ENCODE measurements at regions not wholly inside any gene's neighbourhood (a gene's known extent, or its start where the extent isn't known, plus 50 kb on each side); places are given as distances from the start of the nearest gene placed in this dataset.
"Not testable (repeated sequence)": the region's sequence is repeated elsewhere in the genome, so short reads cannot be mapped to it uniquely, and the experiment has no call there.

DNA sequence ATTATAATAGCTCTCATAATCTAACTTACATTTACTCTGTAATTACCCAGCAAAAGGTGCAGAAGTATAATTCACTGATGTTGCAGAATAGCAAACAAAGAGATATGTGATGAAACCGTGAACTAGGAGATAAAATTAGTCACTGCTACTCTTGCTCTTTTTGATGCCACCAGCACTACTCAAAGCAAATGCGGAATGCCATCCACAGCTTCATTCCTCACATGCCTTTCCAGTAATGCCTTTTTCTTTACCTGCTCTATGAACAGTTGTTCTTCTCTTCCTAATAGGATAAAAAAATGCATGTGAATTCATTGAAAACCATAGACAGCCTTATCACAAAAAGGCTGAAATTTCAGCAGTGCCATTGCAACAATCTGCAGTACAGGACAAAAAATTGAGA, 1129.5 kb downstream of the DIAPH3 start:
- no peak for DNase-seq

DNA sequence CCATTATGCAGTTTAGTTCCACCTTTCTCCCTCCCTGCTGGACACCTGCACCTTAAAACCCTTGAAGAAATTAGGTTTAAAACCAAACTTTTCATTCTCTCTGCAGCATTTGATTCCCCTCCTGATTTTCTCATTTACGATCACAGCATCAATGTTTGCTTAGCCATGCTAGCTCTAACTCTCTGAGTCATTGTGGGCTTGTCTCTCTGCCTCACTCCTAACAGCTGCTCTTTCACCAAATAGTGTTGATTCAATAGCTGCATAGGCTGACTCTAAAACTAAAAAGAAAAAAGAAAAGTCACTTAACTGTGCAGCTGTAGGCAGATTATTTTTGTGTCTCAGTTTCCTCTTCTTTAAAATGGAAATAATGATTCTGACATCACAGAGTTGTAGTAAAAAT, 1124.9 kb downstream of the DIAPH3 start:
- no peak for DNase-seq

DNA sequence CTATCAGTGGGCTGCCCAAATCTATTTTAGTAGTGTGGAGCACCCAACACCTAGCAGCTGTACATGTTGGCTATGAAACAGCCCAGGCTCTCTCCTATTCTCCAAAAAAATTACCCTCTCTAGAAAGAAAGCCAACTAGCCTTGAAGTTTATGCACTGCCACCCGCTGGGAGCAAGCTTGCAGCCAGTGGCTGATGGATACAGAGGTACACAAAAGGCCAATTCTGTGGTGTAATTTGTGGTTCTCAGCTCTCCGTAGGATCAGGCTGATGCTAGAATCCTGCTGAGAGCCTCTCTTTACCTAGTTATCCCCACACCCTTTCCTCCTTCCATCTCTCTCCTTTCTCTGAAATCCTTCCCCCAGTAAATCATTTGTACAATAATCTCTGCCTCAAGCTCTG, 1120.7 kb downstream of the DIAPH3 start:
- DNase-seq, result no peak

DNA sequence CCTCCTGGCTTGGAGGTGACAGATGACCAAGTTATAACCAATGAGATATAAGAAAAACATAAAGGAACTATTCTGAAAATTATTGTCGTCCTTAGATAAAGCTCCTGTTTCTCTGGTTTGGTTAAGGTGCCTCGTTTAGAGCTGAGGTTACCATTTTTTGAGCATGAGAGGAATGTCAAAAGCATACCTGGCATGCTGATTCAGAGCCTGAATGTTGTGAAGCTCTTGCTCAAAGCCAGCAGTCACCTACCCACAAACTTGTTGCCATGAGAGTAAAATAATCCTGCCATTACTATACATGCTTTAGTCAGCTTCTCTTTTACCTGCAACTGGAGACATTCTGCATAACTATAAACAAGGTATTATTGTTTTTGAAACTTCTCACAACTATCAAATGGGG, 1116.2 kb downstream of the DIAPH3 start:
- DNase-seq, result no peak

DNA sequence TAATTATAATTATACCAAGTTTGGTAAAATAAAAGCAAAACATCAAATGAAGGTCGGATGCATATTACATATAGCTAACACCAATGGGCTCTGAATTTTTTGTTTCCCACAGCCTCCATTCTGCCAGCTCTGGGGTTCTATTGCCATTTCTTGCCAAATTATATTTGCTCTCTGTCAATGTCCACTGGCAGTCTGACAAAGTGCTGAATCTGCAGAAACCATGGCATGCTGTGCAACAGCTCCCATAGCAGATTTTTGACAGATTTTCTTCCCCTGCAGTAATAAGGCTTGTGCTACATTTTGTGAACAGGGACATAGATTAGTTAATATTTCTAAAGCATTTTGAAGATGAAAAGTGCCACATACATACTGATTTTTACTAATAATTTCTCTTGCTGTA, 1102.1 kb downstream of the DIAPH3 start:
- no peak for DNase-seq

DNA sequence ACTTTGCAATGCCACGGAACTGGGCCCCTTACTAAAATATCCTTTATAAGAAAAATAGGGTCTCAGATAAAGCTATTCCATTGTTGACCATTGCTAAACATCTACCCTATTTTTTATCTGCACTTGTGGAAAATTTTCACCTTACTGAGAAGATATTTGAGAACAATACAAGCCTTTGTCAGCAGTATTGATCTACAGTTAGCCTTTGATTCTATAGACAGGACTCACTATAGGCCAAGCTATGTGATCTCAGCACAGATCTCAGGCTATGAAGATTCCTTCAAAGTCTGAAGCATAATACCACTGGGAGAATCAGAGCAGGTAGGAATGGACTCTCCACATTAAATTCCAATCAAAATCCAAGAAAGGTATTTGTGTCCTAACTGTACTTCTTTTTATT, 1099.7 kb downstream of the DIAPH3 start:
- no peak for DNase-seq

DNA sequence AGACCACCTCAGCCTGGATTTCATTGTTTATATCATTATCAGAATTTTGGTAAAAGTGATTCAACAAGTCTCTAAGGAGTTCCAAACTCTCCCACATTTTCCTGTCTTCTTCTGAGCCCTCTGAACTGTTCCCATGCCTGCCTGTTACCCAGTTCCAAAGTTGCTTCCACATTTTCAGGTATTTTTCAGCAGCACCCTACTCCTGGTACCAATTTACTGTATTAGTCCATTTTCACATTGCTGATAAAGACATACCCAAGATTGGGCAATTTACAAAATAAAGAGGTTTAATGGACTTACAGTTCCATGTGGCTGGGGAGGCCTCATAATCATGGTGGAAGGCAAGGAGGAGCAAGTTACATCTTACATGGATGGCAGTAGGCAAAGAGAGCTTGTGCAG, 1087.3 kb downstream of the DIAPH3 start:
- DNase-seq, result not testable (repeated sequence)

DNA sequence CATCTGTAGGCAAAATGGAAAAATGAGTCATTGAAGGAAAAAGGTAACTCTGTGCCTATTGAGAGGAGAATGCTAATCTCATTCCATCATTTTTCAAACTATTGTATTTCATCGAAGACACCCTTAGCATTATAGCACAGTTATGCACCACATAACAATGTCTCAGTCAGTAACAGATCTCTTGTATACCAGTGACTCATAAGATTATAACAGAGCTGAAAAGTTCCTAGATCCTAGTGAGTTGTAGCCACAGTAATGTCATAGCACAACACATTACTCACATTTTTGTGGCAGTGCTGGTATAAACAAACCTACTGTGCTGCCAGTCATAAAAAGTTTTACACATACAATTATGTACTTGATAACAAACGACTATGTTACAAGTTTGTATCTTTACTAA, 1077.6 kb downstream of the DIAPH3 start:
- no peak for DNase-seq

DNA sequence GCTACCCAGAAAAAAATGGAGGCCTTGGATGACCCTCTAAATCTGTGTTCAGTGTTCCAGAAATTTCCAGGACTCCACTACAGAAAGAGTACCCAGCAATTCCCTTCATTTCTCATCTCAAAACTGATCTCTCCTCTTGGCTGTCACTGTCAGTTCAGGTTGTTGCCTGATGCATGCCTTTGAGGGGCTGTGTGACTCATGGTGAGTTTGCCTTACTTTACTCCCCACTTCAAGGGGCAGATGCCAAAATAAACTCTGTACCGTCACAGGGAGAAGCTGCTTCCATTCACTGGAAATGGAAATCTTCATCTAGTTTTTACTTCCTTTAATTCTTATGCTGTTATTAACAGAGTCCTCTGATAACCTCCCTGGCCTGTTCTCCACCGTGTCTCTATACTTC, 1075.0 kb downstream of the DIAPH3 start:
- no peak for DNase-seq

DNA sequence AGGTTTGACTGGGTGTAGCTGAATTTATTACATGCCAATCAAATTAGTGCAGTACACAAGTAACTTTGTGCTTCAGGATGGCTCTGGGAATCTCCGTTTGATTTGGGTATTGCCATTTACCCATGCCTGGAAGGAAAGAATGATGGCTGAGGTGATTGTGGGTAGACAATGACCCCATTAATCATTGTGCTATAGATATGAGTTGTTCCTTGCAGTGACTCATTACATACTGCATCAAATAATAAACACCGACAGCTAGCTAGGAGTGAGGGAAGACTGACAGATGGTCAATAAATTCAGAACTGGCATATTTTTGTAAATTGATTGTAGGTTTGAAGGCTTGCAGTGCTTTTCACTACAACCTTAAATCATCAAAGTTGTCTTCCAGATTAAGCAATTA, 1069.5 kb downstream of the DIAPH3 start:
- no peak for DNase-seq

DNA sequence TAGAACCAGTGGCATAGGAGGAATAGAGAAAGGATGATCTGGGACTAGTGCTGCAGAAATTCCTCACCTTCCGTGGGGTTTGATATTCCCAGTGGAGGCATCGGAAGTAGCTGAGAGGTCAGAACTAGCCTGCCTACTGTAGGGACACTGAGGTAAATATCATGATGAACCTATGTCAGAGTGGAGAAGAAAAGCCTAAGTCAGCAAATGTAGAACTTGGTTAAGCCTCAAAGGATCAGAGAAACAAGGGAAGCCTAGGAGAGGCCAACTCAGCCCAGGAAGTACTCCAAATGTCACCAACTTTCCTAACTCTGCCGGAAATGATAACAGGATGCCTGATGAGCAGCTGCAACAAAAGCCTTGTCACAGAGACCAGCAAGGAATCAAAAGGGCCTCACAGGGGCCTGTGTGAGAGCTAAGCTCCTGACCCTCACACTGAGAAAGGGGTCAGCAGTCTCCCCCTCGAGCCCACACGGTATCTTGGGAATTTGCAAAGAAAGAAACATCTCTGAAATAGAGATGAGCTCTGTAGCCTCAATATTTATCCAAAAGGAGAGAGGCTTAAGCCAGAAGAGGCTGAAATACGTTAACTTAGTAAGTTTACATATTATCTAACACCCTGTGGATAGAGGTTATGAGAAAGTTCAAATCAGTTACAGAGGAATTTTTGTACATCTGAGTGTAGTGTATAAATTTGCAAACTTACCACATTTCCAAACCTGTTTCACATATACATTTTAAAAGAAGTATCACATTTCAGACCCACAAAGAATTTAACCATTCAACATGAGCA, 1064.3 kb downstream of the DIAPH3 start:
- no peak for DNase-seq

DNA sequence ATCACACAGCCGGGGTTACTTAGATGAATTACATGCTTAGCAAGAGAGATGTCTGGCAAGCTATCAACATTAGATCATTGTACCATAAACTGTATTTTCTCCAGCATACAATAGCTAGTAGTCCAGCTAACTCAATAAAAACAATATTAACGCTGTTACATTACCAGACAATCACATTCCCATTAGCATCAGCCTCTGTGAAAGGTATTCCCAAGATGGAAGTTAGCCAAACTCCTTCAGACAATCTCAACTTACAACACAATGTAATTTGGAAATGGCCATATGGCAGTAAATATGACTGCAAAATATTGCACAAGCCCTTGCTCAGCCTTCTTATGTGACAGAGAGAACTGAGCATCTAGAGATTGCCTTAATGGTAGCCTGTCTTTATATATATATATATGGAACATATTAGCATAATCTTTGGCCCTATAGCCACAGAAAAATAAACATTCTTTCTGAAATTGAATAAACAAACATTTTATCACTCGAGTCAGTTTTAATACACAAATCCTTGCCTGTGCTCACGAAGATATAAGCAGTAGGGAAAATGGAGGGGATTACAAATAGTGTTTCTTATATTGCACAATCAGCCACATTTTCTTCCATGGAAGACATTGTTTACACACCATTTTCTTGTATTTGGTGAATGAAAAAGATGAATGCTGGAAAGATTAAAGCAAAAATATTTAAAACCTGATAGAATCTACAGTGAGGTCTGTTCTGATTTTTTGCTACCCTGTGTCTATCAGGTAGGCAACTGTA, 1060.5 kb downstream of the DIAPH3 start:
- no peak for DNase-seq

DNA sequence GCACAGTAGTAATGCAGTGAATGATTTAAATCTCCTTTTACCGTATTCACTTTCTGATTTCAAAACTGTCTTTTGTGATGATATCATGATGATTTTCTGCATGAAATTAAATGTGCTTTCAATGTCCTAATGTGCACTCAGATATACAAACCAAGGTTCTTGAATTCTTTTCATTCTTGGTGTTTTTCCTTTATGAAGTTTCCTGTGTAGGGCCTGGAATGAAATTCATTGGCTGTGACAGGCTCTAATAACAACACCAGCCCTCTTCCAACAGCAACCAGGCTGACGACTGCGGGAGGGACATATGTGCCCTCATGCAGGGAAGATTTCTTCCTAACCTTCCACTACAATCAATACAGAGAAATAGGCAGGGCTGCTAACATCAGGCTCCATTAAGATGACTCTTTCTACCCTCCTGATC, 1052.0 kb downstream of the DIAPH3 start:
- no peak for DNase-seq

DNA sequence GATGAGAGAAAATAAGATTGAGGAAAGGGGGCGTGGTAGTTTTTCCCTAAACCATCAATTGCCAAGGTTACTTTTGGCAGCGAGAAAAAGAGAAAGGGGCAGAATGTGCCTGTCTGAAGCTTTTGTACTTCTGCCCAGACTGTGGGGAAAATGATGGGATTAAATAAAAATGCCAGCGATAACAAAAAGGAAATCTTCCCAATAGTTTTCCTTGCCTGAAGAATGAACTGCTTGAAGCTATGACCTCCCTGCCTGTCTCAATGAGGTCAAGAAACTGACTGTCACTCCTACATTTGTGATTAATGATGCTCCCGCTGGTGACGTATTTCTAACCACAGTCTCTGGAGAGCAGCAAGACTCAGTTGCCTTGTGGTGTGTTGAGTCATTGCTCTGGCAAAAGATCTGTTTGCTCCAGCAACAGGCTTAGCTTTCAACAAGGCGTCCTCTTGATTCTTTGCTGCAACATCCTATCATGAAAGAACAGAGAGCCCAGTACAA, 1051.5 kb downstream of the DIAPH3 start:
- no peak for DNase-seq

DNA sequence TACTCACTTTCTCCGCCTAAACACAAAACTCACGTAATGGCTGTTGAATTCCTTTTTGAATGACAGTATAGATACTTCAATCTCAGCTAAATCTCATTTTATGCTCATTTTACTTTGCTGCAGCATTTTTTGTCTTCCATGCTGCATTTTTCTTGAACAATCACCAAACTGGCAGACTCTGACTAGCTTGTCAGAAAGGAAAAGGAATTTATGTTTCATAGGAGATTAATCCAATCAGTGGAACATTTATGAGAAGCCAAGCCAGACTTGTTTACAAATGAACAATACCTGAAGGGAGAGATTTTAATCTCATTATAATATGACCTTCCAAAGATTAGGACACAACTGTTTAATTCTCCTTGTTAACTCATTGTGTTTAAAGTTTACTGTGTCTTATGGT, 1044.3 kb downstream of the DIAPH3 start:
- no peak for DNase-seq

DNA sequence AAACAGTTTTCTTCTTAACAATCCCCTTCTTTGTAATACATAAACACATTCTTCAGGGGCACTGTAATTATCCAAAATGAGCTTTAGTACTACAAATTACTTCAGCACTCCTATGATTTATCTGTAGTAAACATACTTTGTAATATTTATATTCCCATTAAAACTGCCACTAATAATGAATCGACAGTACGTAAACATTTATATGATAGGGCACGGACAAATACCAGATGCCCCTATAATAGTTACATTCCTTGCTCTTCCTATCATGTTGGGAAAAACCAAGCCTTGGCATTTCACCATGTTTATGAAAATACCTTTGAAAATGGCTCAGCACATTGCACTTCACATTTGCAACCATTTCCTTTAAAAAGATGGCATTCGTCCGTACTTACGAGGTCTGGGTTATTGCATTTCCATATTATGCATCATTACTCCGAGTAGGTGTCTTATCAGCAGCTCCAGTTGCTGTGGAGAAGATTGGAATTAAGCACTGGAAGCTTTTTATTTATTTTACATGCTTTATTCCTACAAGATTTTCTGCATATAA, 1043.4 kb downstream of the DIAPH3 start:
- no peak for DNase-seq

DNA sequence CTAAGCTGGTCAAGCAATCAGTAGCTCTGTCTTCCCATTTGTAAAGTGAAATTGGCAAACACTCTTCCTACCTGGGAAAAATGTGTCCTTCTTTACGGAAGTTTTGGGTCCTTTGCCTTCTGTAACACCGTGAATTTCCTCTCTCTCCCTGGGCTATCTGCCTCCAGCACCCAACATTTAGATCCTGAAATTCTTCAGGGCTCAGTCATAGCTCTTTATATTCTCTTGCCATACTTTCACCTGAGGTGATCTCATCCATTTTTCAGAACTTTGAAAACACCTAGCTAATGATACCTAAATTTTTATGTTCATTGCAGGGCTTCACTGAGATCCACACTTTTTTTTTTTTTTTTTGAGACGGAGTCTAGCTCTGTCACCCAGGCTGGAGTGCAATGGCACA, 1042.2 kb downstream of the DIAPH3 start:
- DNase-seq, result no peak

DNA sequence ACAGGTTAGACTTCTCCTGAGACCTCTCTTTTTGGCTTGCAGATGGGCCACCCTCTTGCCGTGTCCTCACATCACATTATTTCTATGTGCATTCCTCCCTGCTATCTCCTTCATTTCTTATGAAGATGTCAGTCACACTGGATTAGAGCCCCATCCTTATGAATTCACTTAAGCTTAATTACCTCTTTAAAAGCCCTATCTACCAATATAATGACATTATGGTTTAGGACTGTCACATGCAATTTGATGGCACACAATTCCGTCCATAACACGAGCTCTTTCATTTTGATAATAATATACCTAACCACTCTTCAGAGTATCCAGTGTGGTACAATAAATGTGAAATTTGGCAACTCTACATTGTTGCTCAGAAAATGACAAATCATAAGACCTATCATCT, 1037.3 kb downstream of the DIAPH3 start:
- DNase-seq, result no peak

DNA sequence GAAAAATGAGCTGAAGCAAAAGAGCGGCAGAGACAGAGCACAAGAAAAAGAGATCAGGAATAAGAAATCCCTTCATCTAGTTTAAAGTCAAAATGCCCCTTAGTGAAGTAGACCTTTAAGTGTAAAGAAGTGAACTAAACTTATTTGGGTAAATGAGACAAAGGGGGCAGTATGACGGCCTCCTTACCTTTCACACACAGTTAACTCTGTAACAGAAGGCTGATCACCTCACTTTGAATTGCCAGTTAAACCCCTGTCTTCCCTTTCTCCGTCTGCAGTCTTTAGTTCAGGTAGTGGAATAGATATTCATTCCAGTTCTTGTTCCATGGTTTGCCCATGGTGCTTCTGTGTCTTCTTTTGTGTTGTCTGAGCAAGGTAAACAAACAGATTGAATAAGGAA, 1029.8 kb downstream of the DIAPH3 start:
- DNase-seq, result no peak

DNA sequence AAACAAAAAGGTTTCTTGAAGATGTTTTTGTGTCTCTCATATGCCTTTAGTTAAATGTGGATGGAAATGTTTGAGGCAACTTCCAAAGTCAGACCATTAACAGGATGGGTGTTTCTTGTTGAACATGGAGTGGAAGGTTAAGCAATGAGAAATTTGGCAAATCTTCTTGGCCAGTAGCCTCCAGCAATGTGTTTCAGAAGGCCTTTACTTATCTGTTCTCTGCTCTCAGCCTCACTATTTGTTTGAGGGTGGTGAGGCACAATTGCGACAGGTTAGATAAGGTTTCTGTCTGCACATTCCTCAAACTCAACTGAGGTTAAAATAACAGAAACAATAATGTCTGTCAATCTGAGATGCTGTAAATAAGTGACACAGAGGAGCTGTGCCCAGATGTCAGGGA, 1019.0 kb downstream of the DIAPH3 start:
- DNase-seq, result no peak

DNA sequence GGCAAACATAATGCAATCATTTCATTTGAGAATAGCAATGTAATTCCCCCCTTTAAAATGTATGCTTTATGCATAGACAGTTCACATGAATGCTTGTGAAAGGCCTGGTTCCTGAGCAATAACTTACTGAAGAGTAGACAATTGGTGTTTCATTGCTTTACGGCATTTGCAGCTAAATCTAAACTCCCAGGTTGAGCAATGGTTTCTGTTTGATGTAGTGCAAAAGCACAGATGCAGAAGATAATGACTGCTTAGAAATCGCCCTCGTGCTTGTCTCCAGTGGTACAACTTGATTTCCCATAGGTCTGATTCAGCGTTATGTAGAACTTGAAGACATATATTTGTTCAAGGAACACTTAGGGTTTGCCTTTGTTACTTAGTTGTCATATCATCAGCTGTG, 1018.3 kb downstream of the DIAPH3 start:
- no peak for DNase-seq

DNA sequence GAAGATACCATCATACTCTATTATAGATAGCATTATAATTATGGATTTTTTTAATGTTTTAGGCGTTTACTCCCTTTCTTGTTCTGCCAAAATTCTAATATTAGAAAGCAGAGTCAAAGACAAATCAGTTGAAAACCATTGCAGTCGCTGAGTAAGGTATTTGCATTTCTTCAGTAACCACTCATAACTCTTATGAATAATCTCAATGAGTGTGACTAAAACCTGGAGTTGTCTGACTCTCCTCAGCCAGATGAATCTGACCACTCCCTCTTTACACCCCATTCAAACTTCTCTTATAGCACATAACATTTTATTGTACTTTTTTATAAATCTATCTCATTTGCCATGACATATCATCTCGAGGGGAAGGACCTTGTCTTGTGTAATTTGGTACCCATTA, 1006.5 kb downstream of the DIAPH3 start:
- DNase-seq, result no peak

DNA sequence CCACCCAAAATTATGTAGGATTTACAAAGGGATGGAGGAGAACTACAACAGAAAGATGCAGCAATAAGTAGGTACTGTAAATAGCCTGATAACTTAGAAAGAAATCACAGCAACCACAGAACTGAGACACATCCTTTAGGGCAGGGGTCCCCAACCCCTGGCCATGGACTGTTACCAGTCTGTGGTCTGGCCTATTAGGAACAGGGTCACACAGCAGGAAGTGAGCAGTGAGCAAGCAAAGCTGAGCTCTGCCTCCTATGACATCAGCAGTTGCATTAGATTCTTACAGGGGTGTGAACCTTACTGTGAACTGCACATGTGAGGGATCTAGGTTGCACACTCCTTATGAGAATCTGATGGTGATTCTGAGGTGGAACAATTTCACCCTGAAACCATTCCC, 997.6 kb downstream of the DIAPH3 start:
- no peak for DNase-seq

DNA sequence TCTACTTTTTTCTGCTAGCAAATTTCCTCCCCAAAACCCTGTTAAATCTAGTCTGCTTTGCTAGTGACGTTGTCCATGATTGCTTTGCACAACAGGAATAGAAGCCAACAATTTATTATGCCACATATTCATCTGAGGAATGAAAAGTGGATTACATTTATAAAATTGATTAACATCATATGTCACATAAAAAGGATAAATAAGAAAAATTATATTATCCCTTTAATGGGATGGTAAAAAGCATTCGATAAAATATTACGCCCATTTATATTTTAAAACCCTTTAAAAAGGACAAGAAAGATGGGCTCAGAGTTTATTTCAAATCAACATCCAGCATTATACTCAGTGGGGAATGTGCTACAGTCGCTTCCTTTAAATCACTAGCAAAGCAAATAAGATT, 991.7 kb downstream of the DIAPH3 start:
- DNase-seq, result no peak
